ENCODE measurements at regions not wholly inside any gene's neighbourhood (a gene's known extent, or its start where the extent isn't known, plus 50 kb on each side); places are given as distances from the start of the nearest gene placed in this dataset.
A peak's percentile ranks its signal among the peaks of the same experiment; 100 is the strongest.

- DNase-seq, result no peak
These were observed 154.0 kb downstream of the TMEM132E start for GRCh38 chr17:34733333-34733732.

- DNase-seq, result no peak
These were observed 151.4 kb downstream of the TMEM132E start for GRCh38 chr17:34730816-34731215.

DNA sequence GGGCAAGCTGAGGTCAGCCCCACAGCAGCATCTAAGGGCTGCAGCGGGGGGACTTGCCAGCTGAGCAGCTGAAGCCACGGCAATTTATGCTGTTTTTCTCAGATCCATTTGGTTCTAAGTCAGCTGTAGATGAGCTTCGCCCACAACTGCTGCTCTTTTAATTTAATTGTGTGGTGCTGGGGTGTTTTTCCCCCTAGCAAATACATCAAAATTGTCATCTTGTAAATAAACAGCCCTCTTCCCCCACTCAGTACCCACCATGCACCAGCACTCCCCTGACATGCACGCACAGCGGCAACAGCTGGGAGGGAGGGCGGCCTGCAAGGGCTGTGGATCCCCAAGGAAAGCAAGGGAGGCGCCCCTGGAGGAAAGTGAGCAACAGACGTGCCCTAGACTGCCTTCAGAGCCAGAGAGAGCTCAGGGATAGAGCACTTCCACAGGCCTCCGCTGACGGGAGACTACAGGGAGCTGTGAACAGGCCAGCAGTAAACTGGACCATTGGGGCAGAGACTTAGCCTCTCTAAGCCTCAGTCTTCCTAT lies 149.5 kb downstream of the TMEM132E start:
- no peak for DNase-seq

DNA sequence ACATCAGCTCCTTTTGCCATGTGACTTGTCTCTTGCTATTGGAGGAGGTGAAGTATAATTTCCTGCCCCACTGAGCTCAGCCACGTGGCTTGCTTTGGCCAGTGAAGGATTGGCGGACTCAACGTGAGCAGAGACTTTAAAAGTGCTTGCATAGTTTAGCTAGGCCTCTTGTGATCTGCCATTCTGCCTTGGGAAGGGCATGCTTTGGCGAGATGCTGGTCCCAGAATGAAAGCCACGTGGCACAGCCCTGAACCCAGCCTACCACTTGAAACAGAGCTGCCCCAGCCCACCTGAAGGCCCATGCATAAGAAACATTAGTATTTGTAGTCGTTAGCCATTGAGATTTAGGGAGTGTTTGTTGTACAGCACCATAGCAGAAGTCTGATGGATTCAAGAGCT lies 148.2 kb downstream of the TMEM132E start:
- DNase-seq, result no peak

GRCh38 chr17:34726536-34727384 lies 147.4 kb downstream of the TMEM132E start:
- DNase-seq, result no peak

DNA sequence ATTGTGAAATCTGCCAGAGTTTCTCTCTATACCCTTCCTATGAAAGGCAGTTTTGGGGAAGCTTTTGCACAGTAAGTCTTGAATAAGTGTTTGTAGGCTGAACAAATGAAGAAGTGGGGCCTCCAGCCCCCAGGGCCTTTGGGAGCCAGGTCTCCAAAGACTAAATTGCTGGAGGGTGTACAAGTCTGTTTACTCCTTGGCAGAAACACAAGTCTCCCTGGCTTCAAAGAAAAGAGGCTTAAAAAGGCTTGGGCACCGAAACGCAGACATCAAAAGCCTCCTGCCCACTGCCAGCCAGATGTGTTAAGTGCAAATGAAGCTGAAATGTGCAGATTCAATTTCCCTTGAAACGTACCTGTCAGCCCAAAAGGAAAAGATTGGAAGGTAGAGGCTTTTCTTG lies 146.3 kb downstream of the TMEM132E start:
- no peak for DNase-seq

- DNase-seq, result no peak
These were observed 145.6 kb downstream of the TMEM132E start for GRCh38 chr17:34725008-34725407.

GRCh38 chr17:34723875-34724274 lies 144.5 kb downstream of the TMEM132E start:
- no peak for DNase-seq

- no peak for DNase-seq
These were observed 141.9 kb downstream of the TMEM132E start for GRCh38 chr17:34721326-34721725.

DNA sequence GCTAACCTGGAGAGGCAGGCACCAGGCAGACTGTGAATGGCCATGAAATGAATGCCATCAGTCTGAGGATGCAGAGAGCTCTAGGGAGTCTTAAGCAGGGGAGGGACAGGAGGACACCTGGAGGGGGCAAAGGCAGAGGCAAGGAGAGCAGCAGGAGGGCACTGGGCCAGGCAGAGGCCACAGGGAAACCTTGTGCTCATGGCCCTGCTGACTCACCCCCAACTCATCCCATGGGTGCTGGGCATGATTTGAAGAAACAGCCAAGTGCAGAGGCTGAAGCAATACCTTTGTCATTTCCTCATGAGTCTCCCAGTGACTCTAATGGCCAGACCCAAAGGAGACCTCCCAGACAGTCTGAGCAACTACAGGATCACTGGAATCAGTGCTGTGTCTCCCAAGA lies 141.4 kb downstream of the TMEM132E start:
- no peak for DNase-seq

DNA sequence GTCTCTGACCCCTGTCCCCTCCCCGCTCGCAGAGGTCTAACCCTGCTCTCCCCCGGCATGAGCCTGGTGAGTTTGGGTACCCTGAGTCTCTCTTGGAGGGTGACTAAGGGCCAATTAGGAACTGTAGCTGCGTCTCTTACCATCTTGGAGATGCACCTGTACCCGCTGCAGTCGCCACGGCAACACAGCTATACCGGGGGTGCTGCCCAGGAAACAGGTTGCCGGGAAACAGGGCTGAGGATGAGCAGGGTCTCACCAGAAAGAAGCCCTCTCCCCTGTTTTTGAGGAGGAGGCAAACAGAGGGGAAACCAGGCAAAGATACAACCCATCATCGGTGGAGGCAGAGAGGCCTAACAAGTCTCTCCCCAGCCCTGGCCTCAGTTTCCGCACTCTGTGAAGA lies 140.2 kb downstream of the TMEM132E start:
- DNase-seq, result no peak

GRCh38 chr17:34717092-34717491 lies 137.7 kb downstream of the TMEM132E start:
- no peak for DNase-seq

GRCh38 chr17:34716291-34716690 lies 136.9 kb downstream of the TMEM132E start:
- DNase-seq, result no peak

DNA sequence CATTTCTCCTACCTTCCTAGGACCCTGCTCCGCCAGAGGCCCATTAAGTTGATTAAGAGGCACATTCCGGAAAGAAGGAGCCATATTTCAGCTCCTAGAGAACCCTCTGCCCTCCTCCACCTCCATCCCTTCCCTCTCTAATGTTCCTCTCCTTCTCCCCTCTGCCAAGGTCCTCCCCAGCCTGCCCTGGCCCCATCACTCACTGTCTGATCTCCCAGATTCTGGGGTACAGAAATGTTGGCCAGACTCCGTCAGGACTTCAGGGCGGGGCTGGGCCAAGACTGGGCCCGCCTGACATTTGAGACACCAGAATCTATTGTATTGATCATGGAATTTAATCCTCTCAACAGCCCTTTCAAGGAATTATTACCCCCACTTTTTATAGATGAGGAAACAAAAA lies 136.1 kb downstream of the TMEM132E start:
- DNase-seq, result no peak

- DNase-seq, result no peak
These were observed 135.4 kb downstream of the TMEM132E start for GRCh38 chr17:34714475-34715410.

DNA sequence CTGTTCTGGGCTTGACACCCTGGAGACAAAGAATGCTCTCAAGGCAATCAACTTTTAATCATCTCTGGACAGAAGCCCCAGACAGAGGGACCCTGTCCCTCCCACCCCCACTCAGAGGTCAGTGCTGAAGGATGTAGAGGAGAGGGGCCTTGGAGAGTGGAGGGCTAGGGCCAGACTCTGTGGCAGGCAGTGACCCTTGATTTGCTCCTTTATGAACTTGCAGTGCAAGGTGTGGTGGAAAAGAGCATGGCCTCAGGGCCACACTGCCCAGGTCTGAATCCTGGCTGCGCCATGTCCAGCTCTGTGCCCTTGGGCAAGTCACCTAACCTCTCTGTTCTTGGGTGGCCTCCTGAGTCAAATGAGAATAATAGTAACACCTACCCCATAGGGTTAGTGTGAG lies 134.3 kb downstream of the TMEM132E start:
- DNase-seq, result no peak

GRCh38 chr17:34712481-34713195 lies 133.3 kb downstream of the TMEM132E start:
- no peak for DNase-seq

GRCh38 chr17:34711646-34712045 lies 132.3 kb downstream of the TMEM132E start:
- no peak for DNase-seq

DNA sequence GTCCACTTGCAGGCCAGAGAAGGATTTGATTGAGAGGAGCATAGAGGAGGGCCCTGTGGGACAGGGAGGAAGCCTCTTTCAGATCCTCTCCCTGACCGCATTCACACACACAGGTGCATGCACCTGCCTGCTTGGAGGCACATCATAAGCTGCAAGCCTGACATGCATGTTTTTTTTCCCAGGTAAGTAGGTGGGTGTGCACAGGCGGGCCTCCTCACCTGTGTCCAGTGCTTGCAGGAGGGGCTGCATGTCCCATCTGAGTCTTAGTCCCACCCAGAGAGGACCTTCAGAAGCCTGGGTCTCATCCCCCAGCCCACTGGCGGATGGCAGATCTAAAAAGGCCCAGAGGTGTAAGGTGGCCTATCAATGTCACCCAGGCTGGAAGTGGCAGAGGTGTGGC lies 130.8 kb downstream of the TMEM132E start:
- DNase-seq, result no peak

DNA sequence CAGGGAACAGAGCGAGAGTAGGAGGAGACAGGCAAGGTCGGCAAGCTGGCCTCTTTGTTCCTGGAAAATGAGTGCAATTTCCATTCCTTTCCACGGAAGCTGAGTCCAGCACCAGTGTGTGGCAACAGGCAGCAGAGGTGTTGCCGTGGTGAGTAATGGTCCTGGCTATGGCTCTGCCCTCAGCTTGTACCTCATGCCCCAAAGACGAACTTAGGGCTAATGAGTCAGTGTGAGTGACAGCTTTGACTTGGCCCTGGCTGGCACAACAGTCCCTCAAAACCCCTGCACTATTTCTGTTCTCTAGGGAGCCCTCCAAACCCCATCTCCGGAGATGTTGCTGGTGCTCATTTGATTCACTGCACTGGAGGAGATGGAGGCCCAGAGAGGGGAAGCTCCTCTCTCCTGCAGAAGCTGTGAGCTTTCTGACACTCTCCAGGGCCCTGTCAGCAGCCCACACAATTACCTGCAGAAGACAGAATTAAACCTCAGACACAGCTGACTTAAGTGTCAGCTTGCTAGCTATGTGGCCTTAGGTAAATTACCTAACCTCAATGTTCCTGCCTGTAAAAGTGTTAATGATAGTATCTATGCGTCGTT lies 129.9 kb downstream of the TMEM132E start:
- no peak for DNase-seq

DNA sequence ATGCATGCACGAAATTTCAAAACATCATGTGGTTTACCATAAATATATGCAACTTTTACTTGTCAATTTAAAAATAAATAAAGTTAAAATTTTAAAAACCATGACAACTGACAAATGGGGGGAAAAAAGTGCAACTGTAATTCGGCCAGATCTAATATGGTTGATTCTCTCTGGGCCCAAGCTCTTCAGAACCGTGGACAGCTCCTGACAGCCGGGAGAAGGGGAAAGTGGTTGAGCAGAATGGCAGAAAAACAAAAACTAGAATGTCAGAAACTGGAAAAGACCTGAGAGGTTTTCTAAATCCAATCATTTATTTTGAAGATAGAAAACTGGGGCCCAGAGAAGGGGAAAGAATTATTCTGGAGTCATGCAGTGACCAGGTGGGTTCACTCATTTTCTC lies 126.6 kb downstream of the TMEM132E start:
- DNase-seq, result peak in 1 of 2 donors; percentile 2

GRCh38 chr17:34703533-34703932 lies 124.2 kb downstream of the TMEM132E start:
- DNase-seq, result peak; percentile 12 to 28

Data from inflammatory macrophage treated with lipopolysaccharide for 1 hour (primary cell).